Caki2 (cell line): ENCODE measurements at regions not wholly inside any gene's neighbourhood (a gene's known extent, or its start where the extent isn't known, plus 50 kb on each side); places are given as distances from the start of the nearest gene placed in this dataset.
"Not testable (repeated sequence)": the region's sequence is repeated elsewhere in the genome, so short reads cannot be mapped to it uniquely, and the experiment has no call there.

Experiments used
- DNase-seq: peaks from one replicate; pipeline ENCODE4 v3.0.0-alpha.2; 2015; ENCODE audit warnings: low read depth
- in situ Hi-C: cut with HindIII; loops from 2 replicates; pipeline ENCODE4 v1.10.0; 2016; ENCODE audit warnings: low sequenced_read_pairs, low pct_unique_long_range_greater_than_20kb, mixed read lengths

DNA sequence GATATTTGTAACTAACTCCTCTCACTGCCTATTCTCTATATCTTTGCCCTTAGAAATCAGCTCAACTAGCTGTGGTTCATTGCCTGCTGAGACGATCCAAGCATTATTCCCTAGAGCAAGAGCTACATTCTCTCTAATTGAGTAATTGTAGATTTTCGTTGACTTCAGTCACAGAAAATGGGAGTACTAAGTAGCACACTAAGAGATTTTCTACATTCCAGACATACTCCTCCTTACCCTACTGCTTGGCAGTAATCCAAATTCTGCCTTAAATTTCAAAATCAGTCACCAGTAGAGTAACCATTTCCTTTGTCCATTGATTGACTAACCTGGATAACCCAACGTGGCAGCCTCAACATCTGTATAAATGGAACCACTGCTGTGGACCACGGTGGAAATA lies 1786.8 kb downstream of the SLITRK5 start:
- peak; percentile 51 for DNase-seq
- in situ Hi-C loops, result no loop called here

- DNase-seq, result no peak
- in situ Hi-C loops, result no loop called here
Measured at GRCh38 chr13:89458456-89458855, 1787.3 kb downstream of the SLITRK5 start.

GRCh38 chr13:89460895-89461294 lies 1789.7 kb downstream of the SLITRK5 start:
- in situ Hi-C loops, DNase-seq: not testable (repeated sequence)

DNA sequence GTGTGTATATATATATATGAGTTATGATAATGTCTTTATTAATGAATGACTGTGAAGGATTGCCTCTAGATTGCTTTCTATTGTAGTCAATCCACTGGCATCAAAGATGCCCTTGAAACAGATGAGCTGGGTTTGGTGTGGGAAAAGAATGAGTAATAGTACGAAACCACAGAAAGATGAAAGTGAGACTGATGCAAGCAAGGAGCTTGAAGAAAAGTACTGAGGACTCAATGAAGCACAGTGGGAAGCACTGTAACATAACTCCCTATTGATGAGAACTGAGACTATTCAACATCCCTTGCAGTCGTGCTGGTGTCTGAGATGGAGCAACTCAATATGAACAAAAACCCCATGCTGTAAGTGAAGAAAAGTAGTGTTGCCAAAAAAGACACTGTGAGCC lies 1794.2 kb downstream of the SLITRK5 start:
- no peak for DNase-seq
- in situ Hi-C loops, result no loop called here

DNA sequence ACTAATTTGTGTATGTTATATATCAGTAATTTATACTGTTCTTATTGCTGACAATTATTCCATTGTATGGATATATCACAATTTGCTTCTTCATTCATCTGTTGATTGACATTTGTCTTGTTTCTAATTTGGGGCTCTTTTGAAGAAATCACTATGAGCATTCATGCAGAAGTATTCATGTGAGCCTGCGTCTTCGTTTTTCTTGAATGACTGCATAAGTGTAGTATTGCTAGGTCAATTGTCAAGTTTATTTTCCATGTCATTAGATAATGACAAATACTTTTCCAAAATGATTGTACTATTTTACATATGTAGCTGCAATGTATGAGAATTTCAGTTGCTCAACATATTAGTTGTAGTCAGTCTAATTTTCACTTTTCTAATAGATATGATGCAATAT lies 1796.9 kb downstream of the SLITRK5 start:
- DNase-seq, result no peak
- in situ Hi-C loops, result no loop called here

DNA sequence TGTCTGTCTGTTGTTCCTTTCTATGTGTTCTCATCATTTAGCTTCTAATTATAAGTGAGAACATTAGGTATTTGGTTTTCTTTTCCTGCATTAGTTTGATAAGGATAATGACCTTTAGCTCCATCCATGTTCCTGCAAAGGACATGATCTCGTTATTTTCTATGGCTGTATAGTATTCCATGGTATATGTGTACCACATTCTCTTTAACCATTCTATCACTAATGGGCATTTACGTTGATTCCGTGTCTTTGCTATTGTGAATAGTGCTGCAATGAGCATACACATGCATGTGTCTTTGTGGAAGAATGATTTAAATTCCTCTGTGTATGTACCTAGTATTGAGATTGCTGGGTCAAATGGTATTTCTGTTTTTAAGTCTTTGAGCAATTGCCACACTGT lies 1799.7 kb downstream of the SLITRK5 start:
- in situ Hi-C loops, result no loop called here
- no peak for DNase-seq

DNA sequence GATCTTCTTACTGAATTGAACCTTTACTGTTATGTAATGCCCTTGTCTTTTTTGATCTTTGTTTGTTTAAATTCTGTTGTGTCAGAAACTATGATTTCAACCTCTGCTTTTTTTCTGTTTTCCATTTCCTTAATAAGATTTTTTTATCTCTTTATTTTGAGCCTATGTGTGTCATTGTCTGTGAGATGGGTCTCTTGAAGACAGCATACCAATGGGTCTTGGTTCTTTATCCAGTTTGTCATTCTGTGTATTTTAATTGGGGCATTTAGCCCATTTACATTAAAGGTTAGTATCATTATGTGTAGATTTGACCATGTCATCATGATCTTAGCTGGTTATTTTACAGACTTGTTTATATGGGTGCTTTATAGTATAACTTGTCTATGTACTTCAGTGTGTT lies 1803.3 kb downstream of the SLITRK5 start:
- no peak for DNase-seq
- in situ Hi-C loops, result no loop called here

GRCh38 chr13:89486065-89486464 lies 1814.9 kb downstream of the SLITRK5 start:
- in situ Hi-C loops, result no loop called here
- no peak for DNase-seq

DNA sequence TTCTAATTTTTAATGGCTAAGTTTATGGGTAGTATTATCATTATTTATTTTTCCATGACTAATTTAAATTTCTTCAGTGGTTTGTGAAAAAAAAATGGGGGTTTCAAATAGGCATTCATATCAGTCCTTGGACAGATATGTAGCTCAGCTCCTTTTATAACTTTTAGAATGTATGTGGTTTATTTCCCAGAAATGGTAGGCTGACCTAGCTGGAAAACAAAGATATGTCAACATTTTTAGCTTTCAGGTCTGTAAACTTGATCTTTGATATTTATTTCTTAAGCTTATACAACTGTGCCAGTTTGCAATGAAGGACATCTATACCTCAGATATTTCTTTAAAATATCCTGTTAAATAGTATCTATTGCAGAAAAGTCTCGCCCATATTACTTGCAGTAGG lies 1815.5 kb downstream of the SLITRK5 start:
- in situ Hi-C loops, result no loop called here
- DNase-seq, result no peak

DNA sequence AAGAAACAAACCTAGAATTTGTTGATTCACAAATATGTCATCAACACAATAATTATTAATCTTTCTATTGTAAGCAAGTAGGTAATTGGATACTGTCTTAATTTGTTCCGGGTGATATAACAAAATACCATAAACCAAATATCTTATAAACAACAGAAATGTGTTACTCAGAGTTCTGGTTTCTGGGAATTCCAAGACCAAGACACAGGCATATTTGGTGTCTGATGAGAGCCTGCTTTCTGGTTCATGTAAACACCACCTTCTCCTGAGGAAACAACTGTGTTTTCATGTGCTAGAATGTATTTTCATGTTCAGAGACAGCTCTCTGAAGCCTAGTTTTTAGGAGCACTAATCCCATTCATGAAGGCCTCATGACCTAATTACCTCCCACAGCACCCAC lies 1819.5 kb downstream of the SLITRK5 start:
- in situ Hi-C loops, result no loop called here
- no peak for DNase-seq

DNA sequence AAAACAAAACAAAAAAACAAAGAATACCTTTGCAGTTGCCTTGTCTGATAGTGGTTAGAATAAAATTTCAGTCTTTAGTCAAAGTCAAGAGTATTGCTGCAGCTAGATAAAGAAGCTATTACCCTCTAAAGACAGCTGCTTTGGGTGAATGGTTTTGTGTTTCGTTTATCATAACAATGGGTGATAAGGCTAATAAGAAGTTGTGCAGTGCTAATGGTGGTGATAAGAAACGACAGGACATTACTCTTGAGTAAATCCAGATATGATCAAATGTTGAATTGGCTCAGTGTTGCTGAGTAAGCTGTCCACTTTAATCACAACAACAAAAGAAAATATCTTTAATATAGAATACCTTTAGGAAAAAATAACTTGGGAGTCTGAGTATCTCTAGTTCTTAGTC lies 1825.3 kb downstream of the SLITRK5 start:
- in situ Hi-C loops, result no loop called here
- no peak for DNase-seq

DNA sequence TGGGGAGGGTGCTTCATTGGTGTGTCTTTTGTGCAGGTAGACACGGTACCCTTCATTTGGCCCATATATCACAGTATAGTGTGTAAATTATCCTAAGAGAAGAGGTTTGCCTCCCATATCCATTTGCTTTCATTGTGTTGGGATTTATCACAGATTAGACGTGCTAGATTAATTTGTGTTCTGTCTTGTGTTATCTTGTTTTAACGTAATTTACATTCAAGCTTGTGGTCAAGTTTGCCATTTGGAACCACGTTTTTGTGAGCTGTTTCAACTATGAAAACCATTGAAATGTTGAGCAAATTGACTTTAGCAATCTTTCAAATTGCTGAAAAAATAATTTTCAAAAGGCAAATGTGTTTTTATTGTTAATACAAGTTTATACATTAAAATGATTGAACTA lies 1826.5 kb downstream of the SLITRK5 start:
- in situ Hi-C loops, result no loop called here
- DNase-seq, result no peak

GRCh38 chr13:89502286-89502685 lies 1831.1 kb downstream of the SLITRK5 start:
- in situ Hi-C loops, result no loop called here
- no peak for DNase-seq

DNA sequence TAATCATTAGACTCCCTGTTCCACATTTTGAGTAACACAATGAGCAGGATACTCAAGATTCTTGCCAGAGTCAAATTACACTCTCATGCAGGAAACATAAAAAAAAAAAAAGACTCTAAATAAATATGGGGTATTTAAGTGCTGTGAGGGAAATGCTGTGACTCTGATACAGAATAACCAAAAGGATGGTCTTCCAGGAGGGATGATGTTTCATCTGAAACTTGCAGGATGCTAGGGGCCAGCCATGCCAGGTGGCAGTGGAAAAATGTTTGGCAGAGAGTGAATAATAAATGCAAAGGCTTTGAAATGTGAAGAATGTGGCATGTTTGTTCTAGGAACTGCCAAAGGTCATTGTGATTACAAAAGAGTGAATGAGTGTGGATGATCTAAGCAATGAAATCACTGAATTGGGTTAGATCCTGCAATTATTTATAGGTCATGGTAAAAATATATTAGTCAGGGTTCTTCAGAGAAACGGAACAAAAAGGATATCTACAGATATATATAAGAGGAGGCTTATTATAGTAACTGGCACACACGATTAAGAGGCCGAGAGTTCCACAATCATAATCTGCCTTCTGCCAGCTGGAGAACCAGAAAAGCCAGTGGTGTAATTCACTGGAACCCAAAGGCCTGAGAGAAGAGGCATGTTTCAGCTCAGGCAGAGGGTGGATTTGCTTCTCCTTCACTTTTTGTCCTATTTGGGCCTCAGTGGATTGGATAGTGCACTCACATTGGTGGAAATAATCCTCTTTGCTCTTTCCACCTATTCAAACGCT lies 1832.8 kb upstream of the MIR17HG start:
- in situ Hi-C loops, result no loop called here

GRCh38 chr13:89515948-89516347 lies 1831.5 kb upstream of the MIR17HG start:
- in situ Hi-C loops, result no loop called here
- DNase-seq, result no peak

More for the DNA sequence above, 1832.8 kb upstream of the MIR17HG start:
- DNase-seq, result peak; percentile 78

GRCh38 chr13:89518289-89519077 lies 1829.0 kb upstream of the MIR17HG start:
- no peak for DNase-seq
- in situ Hi-C loops, result no loop called here

DNA sequence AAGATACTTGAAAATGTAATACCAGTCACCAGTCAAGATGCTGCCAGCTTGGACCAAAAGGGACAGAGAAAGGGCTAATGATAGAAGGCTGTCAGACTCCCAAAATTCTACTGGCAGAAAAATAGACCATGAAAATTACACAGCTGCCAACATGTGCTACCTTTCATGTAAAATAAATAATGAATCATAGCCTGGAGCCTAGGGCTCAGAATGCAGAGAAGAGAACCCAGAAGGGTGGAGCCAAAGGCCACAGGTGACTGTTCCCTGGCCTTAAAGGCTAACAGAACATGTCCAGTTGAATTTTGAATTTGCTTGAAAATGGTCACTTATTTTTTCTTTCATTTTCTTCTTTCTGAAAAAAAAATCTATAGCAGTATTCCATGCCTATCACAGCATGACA lies 1827.0 kb upstream of the MIR17HG start:
- no peak for DNase-seq
- in situ Hi-C loops, result no loop called here

GRCh38 chr13:89521672-89522071 lies 1825.8 kb upstream of the MIR17HG start:
- DNase-seq, in situ Hi-C loops: not testable (repeated sequence)

DNA sequence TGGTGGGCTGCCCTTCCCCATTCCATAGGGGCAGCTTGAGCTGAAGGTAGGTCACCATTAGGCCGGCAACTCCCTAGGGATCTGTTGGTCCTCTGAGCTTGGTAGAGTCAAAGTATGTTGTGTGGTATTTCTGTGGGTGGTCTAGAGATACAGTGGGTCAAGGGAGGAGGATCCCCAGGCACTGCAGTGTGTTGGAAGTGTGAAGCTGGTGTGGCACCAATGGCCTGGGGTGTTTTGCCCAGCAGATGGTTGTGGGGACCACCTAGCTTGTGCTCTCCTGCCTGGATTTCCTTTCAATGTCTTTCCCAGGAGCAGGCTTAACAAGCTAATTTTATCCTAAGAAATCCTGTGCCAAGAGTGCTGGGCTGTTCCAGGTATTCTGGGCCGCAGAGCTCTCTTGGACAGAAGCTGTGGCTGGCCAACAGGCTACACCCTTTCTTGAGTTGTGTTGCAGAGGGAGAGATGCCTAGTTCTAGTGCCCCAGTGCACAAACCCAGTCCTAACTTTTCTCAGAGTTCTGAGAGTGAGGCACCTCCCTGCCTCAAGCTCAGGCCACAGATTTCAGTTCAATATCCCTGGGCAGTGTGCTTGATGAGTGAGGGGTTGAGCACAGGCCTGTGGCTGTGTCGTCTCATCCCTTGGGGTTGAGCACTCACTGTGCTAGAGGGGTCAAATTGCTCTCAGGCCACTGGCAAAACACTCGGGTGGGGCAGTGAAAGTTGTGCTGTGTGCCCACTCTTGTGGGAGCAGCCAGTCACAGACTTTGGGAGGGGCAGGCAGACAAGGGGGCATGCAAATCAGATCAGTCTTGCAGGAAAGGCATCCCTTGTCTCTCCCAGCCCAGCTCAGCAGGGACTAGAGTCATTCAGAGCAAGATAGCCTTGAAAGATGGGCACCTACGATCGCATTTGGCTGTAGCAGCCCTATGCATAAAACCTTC lies 1806.1 kb upstream of the MIR17HG start:
- in situ Hi-C loops, result no loop called here
- DNase-seq, result no peak
